ENCODE measurements at regions not wholly inside any gene's neighbourhood (a gene's known extent, or its start where the extent isn't known, plus 50 kb on each side); places are given as distances from the start of the nearest gene placed in this dataset.
"Not testable (repeated sequence)": the region's sequence is repeated elsewhere in the genome, so short reads cannot be mapped to it uniquely, and the experiment has no call there.

- peaks cover 31% of the 10 kb centered on the region for H3K4me1 Mint-ChIP-seq (ENCODE audit: low read depth)
- H3K9me3 Mint-ChIP-seq: peaks cover 5% of the 10 kb centered on the region
- peak; percentile 94 for DNase-seq
- no peaks in the 10 kb centered on the region for H3K27me3 Mint-ChIP-seq (ENCODE audit: insufficient read depth)
- peak overlapping the region; percentile 80 for H3K4me3 Mint-ChIP-seq
- TF ChIP-seq CTCF (IDR thresholded peaks at IDR 0.05): no peak
- peaks cover 9% of the 10 kb centered on the region; the same call in 1 of the 2 replicates for H3K36me3 Mint-ChIP-seq (ENCODE audit: low read depth)
- peak overlapping the region; percentile 79 for H3K27ac Mint-ChIP-seq
Measured at GRCh38 chr1:96559707-96560596, 161.6 kb upstream of the PTBP2 start.

GRCh38 chr1:96562094-96562493, 159.5 kb upstream of the PTBP2 start:
- Mint-ChIP-seq H3K4me1 (ENCODE audit: low read depth) (peaks cover 31% of the 10 kb centered on the region), H3K4me3 (no peak overlapping the region), H3K27ac (no peak overlapping the region)

GRCh38 chr1:96564401-96564800, 157.2 kb upstream of the PTBP2 start:
- H3K9me3 Mint-ChIP-seq; H3K27ac Mint-ChIP-seq; H3K36me3 Mint-ChIP-seq (ENCODE audit: low read depth); H3K4me3 Mint-ChIP-seq; H3K27me3 Mint-ChIP-seq (ENCODE audit: insufficient read depth); DNase-seq: not testable (repeated sequence)
- peaks cover 15% of the 10 kb centered on the region for H3K4me1 Mint-ChIP-seq (ENCODE audit: low read depth)

More at GRCh38 chr1:96562094-96562493, 159.5 kb upstream of the PTBP2 start:
- DNase-seq: no peak
- H3K36me3 Mint-ChIP-seq (ENCODE audit: low read depth): peaks cover 9% of the 10 kb centered on the region; the same call in 1 of the 2 replicates
- H3K27me3 Mint-ChIP-seq (ENCODE audit: insufficient read depth): no peaks in the 10 kb centered on the region
- peaks cover 5% of the 10 kb centered on the region for H3K9me3 Mint-ChIP-seq
- no peak for TF ChIP-seq CTCF (IDR thresholded peaks at IDR 0.05)

GRCh38 chr1:96565546-96565945, 156.0 kb upstream of the PTBP2 start:
- Mint-ChIP-seq H3K36me3 (ENCODE audit: low read depth) (peaks cover 9% of the 10 kb centered on the region; the same call in 1 of the 2 replicates), H3K4me1 (ENCODE audit: low read depth) (peaks cover 4% of the 10 kb centered on the region), H3K27ac (no peak overlapping the region), H3K4me3 (no peak overlapping the region), H3K9me3 (peaks cover 5% of the 10 kb centered on the region), H3K27me3 (ENCODE audit: insufficient read depth) (no peaks in the 10 kb centered on the region)
- TF ChIP-seq CTCF (IDR thresholded peaks at IDR 0.05): no peak
- DNase-seq: no peak

GRCh38 chr1:96568639-96569038, 152.9 kb upstream of the PTBP2 start:
- no peak overlapping the region for H3K4me3 Mint-ChIP-seq
- H3K36me3 Mint-ChIP-seq (ENCODE audit: low read depth): no peaks in the 10 kb centered on the region; the same call in 1 of the 2 replicates
- no peak for DNase-seq
- no peaks in the 10 kb centered on the region; the same call in 1 of the 2 replicates for H3K9me3 Mint-ChIP-seq
- H3K4me1 Mint-ChIP-seq (ENCODE audit: low read depth): no peaks in the 10 kb centered on the region
- peaks cover 7% of the 10 kb centered on the region; the same call in 1 of the 2 replicates for H3K27me3 Mint-ChIP-seq (ENCODE audit: insufficient read depth)
- no peak overlapping the region for H3K27ac Mint-ChIP-seq
- no peak for TF ChIP-seq CTCF (IDR thresholded peaks at IDR 0.05)

GRCh38 chr1:96569288-96569687, 152.3 kb upstream of the PTBP2 start:
- Mint-ChIP-seq H3K4me1 (ENCODE audit: low read depth) (no peaks in the 10 kb centered on the region), H3K36me3 (ENCODE audit: low read depth) (no peaks in the 10 kb centered on the region), H3K4me3 (no peak overlapping the region), H3K9me3 (no peaks in the 10 kb centered on the region), H3K27me3 (ENCODE audit: insufficient read depth) (peaks cover 7% of the 10 kb centered on the region; the same call in 1 of the 2 replicates), H3K27ac (no peak overlapping the region)
- no peak; the same call in 1 of the 2 replicates for TF ChIP-seq CTCF (IDR thresholded peaks at IDR 0.05)
- DNase-seq: no peak
